Small intestine (tissue), 7 donors: ENCODE measurements at regions not wholly inside any gene's neighbourhood (a gene's known extent, or its start where the extent isn't known, plus 50 kb on each side); places are given as distances from the start of the nearest gene placed in this dataset.

Experiments used
- DNase-seq, 2 donors: peaks; one replicate each; pipeline versions ENCODE4 v3.0.0 to v3.0.0-alpha.2; 2013
- FAIRE-seq: peaks from 2 replicates; lab custom pipeline; 2012; peaks lifted over from hg19 to GRCh38; lab: Jason Lieb, UNC
- H3K27ac ChIP-seq, 3 donors: one replicate each; pipeline ENCODE4 v1.5.1; 2013; ENCODE audit warnings: low read length in 2 of 3, mild to moderate bottlenecking in 2 of 3, control low read depth in 1 of 3, inconsistent platforms in 1 of 3, low read depth in 1 of 3, moderate library complexity in 1 of 3
- H3K27me3 ChIP-seq, 3 donors: one replicate each; pipeline ENCODE4 v1.6.1; 2013; ENCODE audit warnings: low read length in 3 of 3, inconsistent platforms in 1 of 3; ENCODE audit not compliant: control insufficient read depth in 3 of 3, insufficient read depth in 3 of 3
- H3K36me3 ChIP-seq, 3 donors: one replicate each; pipeline ENCODE4 v1.6.1; 2013; ENCODE audit warnings: low read length in 3 of 3, inconsistent platforms in 1 of 3, low read depth in 1 of 3, mild to moderate bottlenecking in 1 of 3, moderate library complexity in 1 of 3; ENCODE audit not compliant: control insufficient read depth in 3 of 3, insufficient read depth in 2 of 3
- H3K4me1 ChIP-seq, 3 donors: one replicate each; pipeline ENCODE4 v1.6.1; 2013; ENCODE audit warnings: low read length in 2 of 3, inconsistent platforms in 1 of 3, low read depth in 1 of 3, mild to moderate bottlenecking in 1 of 3, moderate library complexity in 1 of 3; ENCODE audit not compliant: control insufficient read depth in 3 of 3, insufficient read depth in 2 of 3
- H3K4me3 ChIP-seq, 3 donors: one replicate each; pipeline ENCODE4 v1.5.1; 2013; ENCODE audit warnings: low read length in 3 of 3, control low read depth in 1 of 3, inconsistent platforms in 1 of 3, low read depth in 1 of 3, mild to moderate bottlenecking in 1 of 3, moderate library complexity in 1 of 3
- H3K9me3 ChIP-seq, 2 donors: one replicate each; pipeline ENCODE4 v1.6.1; 2013; ENCODE audit warnings: low read depth in 1 of 2, low read length in 1 of 2; ENCODE audit not compliant: control insufficient read depth in 2 of 2, insufficient read depth in 1 of 2
- WGBS, 3 donors: extraction: QIAGEN DNeasy Blood & Tissue Kit; methylation state at CpG; one replicate each; pipeline ENCODE4 v1.1.7; 2013; 5-methylcytosine and 5-hydroxymethylcytosine counted together
- donor health status: healthy with polysubstance abuse.
- donor health status: control.
- donor health status: control.
- donor health status: Bipolar disorder and iron deficiency.
- donor health status: healthy.

DNA sequence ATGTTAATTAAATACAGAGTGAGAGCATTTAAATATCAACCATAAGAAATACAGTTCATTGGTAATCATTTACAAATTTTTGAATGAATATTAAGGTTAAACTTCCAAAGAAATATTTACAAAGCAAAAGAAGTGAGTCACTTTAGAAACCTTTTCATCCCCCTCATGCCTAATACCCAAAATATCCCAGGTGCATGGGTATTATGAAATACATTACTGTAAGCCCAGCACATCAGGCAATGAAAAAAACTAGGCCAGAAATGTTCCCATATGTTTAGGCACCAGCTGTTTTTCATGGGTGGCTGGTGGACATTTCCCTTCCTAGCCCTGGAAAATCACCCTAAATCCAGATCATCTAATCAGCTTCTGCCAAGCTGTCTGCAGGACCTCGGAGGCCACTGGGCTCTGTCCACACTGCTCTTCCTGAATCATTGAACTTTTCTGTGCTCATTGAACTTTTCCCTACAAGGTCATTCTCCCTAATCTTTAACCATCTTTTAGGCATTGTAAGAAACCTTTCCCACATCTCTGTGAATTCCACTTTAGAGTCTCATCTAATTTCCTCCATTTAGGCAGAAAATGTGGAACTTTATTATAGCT is 145.3 kb upstream of the STXBP5 start:
- Histone ChIP-seq H3K4me1 (no peaks in the 10 kb centered on the region), H3K27ac (no peak overlapping the region), H3K36me3 (no peaks in the 10 kb centered on the region), H3K27me3 (no peaks in the 10 kb centered on the region), H3K9me3 (no peaks in the 10 kb centered on the region), H3K4me3 (no peak overlapping the region)
- DNase-seq (no peak), FAIRE-seq (no peak)
- 40 to 49% (median 44%) methylated on average over 1 of the region's 1 CpG for WGBS, 3 donors

DNA sequence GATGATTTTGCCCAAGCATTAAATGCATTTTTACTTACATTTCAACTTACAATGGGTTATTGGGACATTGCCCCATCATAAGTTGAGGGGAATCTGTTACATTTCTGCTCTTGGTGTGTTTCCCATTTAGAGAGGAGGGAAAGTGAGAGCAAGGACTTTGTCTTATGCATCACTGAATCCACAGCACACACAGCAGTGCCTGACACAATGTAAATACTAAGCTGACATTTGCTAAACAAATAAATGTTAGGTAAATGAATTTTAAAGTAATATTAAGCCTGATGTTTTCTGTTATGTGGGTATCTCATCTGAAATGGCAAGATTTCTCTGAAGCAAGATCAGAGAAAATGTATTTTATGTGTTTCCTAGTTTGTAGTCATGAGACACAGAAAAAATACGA is 143.6 kb upstream of the STXBP5 start:
- no peaks in the 10 kb centered on the region for H3K27me3 ChIP-seq
- 71 to 77% (median 71%) methylated on average over 1 of the region's 1 CpG for WGBS, 3 donors
- no peaks in the 10 kb centered on the region for H3K4me1 ChIP-seq
- no peak overlapping the region for H3K4me3 ChIP-seq
- no peaks in the 10 kb centered on the region for H3K36me3 ChIP-seq
- no peak for DNase-seq
- H3K9me3 ChIP-seq: no peaks in the 10 kb centered on the region
- H3K27ac ChIP-seq: no peak overlapping the region
- FAIRE-seq: no peak

- no peak for DNase-seq
- Histone ChIP-seq H3K36me3 (no peaks in the 10 kb centered on the region), H3K27ac (no peak overlapping the region), H3K27me3 (no peaks in the 10 kb centered on the region), H3K4me3 (no peak overlapping the region), H3K9me3 (no peaks in the 10 kb centered on the region), H3K4me1 (no peaks in the 10 kb centered on the region)
- no peak for FAIRE-seq
- WGBS, 3 donors: 85 to 97% (median 93%) methylated on average over 1 of the region's 1 CpG
Measured at GRCh38 chr6:147061252-147061651, 143.0 kb upstream of the STXBP5 start.

GRCh38 chr6:147063469-147064031 is 140.7 kb upstream of the STXBP5 start:
- FAIRE-seq (no peak), DNase-seq (peak; percentile 8 to 16)
- H3K27ac ChIP-seq: no peak overlapping the region
- no peak overlapping the region for H3K4me3 ChIP-seq
- 94 to 100% (median 96%) methylated on average over 1 of the region's 1 CpG for WGBS, 3 donors
- H3K36me3 ChIP-seq: no peaks in the 10 kb centered on the region
- no peaks in the 10 kb centered on the region for H3K9me3 ChIP-seq
- no peaks in the 10 kb centered on the region for H3K27me3 ChIP-seq
- H3K4me1 ChIP-seq: no peaks in the 10 kb centered on the region

- H3K27me3 ChIP-seq: no peaks in the 10 kb centered on the region
- DNase-seq (peak; percentile 6 to 66), FAIRE-seq (peak; percentile 68)
- peaks cover 0 to 11% of the 10 kb centered on the region in 2 donors for H3K9me3 ChIP-seq
- no peak overlapping the region for H3K4me3 ChIP-seq
- peak overlapping the region in 2 of 3 donors; percentile 24 to 60 for H3K27ac ChIP-seq
- 10 to 58% (median 40%) methylated on average over 5 of the region's 5 CpGs for WGBS, 3 donors
- H3K36me3 ChIP-seq: no peaks in the 10 kb centered on the region
- no peaks in the 10 kb centered on the region for H3K4me1 ChIP-seq
Measured at GRCh38 chr6:147065786-147066185, 138.4 kb upstream of the STXBP5 start.

DNA sequence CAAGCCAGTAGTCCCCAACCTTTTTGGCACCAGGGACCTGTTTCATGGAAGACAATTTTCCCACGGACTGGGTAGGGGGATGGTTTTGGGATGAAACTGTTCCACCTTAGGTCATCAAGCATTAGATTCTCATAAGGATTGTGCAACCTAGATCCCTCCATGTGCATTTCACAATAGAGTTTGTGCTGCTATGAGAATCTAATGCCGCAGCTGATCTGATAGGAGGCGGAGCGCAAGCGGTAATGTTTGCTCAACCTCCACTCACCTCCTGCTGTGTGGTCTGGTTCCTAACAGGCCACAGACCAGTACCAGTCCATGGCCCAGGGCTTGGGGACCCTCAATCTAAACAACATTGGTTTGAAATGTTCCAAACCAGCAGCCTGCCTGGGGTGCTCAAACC is 137.0 kb upstream of the STXBP5 start:
- Histone ChIP-seq H3K4me1 (no peaks in the 10 kb centered on the region), H3K9me3 (peaks cover 0 to 11% of the 10 kb centered on the region in 2 donors), H3K27ac (no peak overlapping the region), H3K36me3 (no peaks in the 10 kb centered on the region), H3K4me3 (no peak overlapping the region), H3K27me3 (no peaks in the 10 kb centered on the region)
- FAIRE-seq (no peak), DNase-seq (no peak)
- WGBS, 3 donors: 97 to 98% (median 97%) methylated on average over 5 of the region's 5 CpGs

- Histone ChIP-seq H3K4me3 (no peak overlapping the region), H3K4me1 (no peaks in the 10 kb centered on the region), H3K27ac (no peak overlapping the region), H3K36me3 (no peaks in the 10 kb centered on the region), H3K9me3 (peaks cover 0 to 11% of the 10 kb centered on the region in 2 donors), H3K27me3 (no peaks in the 10 kb centered on the region)
- WGBS, 3 donors: 69 to 83% (median 73%) methylated on average over 2 of the region's 2 CpGs
- FAIRE-seq: no peak
- no peak for DNase-seq
Measured at GRCh38 chr6:147071776-147072175, 132.4 kb upstream of the STXBP5 start.

DNA sequence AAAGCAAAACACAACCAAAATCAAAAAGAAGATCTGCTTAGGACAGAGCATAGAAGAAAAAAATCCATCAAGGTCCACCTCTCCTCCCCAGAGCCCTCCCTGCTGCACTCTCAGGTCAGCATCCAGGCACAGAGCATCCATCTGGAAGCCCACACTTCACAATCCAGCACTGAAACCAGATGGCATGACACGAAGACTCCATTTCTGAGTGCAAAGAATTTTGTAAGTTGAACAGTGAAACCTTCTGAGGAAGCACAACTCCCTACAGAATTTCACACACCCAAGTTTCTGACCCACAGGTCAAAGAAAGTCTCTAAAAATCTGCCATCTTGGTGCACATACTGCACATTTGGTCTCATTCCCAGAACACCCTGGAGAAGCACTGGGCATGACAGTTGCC is 128.8 kb upstream of the STXBP5 start:
- WGBS, 3 donors: 88 to 97% (median 93%) methylated on average over 1 of the region's 1 CpG
- H3K27ac ChIP-seq: no peak overlapping the region
- FAIRE-seq (no peak), DNase-seq (no peak)
- no peaks in the 10 kb centered on the region for H3K27me3 ChIP-seq
- H3K4me1 ChIP-seq: no peaks in the 10 kb centered on the region
- H3K4me3 ChIP-seq: no peak overlapping the region
- H3K36me3 ChIP-seq: no peaks in the 10 kb centered on the region
- no peaks in the 10 kb centered on the region for H3K9me3 ChIP-seq

DNA sequence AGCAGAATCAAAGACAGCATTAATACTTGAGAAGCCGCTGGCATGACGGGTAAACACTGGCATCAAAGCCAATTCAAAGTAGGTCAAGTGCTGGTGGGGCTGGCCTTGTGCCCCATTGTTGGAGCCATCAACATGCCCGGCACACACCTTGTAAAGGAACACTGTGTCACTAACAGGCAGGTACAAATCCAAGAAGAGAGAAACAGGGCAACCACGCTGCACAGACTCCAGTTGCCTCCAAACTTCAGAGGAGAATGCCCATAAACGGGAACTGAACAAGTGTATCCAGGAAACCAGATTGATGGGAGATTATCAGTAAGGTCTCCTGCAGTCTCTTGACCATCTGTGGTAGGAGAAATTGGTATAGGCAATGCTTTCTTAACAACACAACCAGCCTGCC is 127.0 kb upstream of the STXBP5 start:
- Histone ChIP-seq H3K4me1 (no peaks in the 10 kb centered on the region), H3K27ac (no peak overlapping the region), H3K4me3 (no peak overlapping the region), H3K9me3 (no peaks in the 10 kb centered on the region), H3K27me3 (no peaks in the 10 kb centered on the region), H3K36me3 (no peaks in the 10 kb centered on the region)
- WGBS, 3 donors: 79 to 94% (median 90%) methylated on average over 5 of the region's 5 CpGs
- DNase-seq (peak in 1 of 2 donors; percentile 6), FAIRE-seq (no peak)
